ENCODE measurements at regions not wholly inside any gene's neighbourhood (a gene's known extent, or its start where the extent isn't known, plus 50 kb on each side); places are given as distances from the start of the nearest gene placed in this dataset.

DNA sequence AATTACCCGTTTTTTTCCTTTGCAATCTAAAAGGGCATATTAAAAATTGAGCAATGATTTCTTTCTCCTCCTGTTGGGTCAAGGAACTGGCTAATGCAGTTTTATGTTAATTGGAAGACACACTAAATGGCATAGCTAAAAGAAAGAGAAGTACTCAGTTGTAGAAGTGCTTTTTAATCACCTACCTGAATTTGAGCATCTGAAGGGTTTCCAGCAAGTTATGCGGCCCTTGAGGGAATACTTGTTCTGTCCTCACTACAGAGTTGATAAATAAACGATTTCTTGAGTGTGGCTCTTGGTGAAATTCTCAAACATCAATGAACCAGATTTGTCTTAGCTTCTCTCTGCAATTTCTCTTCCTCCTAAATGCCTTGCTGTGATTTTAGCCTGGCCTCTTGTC is 184.1 kb upstream of the RPH3A start:
- 75 to 82% methylated on average over 3 of the region's 3 CpGs for WGBS, 2 donors
- Histone ChIP-seq H3K27ac (no peak overlapping the region), H3K27me3 (no peaks in the 10 kb centered on the region), H3K36me3 (ENCODE audit: low read depth, missing control alignments) (no peaks in the 10 kb centered on the region), H3K4me3 (no peak overlapping the region), H3K4me1 (no peaks in the 10 kb centered on the region), H3K9me3 (no peaks in the 10 kb centered on the region)
- TF ChIP-seq, protein P1, sequence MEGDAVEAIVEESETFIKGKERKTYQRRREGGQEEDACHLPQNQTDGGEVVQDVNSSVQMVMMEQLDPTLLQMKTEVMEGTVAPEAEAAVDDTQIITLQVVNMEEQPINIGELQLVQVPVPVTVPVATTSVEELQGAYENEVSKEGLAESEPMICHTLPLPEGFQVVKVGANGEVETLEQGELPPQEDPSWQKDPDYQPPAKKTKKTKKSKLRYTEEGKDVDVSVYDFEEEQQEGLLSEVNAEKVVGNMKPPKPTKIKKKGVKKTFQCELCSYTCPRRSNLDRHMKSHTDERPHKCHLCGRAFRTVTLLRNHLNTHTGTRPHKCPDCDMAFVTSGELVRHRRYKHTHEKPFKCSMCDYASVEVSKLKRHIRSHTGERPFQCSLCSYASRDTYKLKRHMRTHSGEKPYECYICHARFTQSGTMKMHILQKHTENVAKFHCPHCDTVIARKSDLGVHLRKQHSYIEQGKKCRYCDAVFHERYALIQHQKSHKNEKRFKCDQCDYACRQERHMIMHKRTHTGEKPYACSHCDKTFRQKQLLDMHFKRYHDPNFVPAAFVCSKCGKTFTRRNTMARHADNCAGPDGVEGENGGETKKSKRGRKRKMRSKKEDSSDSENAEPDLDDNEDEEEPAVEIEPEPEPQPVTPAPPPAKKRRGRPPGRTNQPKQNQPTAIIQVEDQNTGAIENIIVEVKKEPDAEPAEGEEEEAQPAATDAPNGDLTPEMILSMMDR (IDR thresholded peaks at IDR 0.05), result no peak
- no peak for TF ChIP-seq POLR2A (IDR thresholded peaks at IDR 0.05)
- intact Hi-C loops (cut with DNase I; ENCODE audit: low total_unique reads), result no loop called here
- DNase-seq, result no peak

- intact Hi-C loops (cut with DNase I; ENCODE audit: low total_unique reads), result no loop called here
- no peaks in the 10 kb centered on the region for H3K9me3 ChIP-seq
- H3K4me1 ChIP-seq, result no peaks in the 10 kb centered on the region
- TF ChIP-seq POLR2A (IDR thresholded peaks at IDR 0.05), result no peak
- TF ChIP-seq, protein P1 (IDR thresholded peaks at IDR 0.05), result no peak
- no peak overlapping the region for H3K27ac ChIP-seq
- no peaks in the 10 kb centered on the region for H3K36me3 ChIP-seq (ENCODE audit: low read depth, missing control alignments)
- 72 to 84% methylated on average over 7 of the region's 7 CpGs for WGBS, 2 donors
- H3K27me3 ChIP-seq, result no peaks in the 10 kb centered on the region
- no peak overlapping the region for H3K4me3 ChIP-seq
- no peak for DNase-seq
Observed at GRCh38 chr12:112611908-112612307, 179.6 kb upstream of the RPH3A start.

DNA sequence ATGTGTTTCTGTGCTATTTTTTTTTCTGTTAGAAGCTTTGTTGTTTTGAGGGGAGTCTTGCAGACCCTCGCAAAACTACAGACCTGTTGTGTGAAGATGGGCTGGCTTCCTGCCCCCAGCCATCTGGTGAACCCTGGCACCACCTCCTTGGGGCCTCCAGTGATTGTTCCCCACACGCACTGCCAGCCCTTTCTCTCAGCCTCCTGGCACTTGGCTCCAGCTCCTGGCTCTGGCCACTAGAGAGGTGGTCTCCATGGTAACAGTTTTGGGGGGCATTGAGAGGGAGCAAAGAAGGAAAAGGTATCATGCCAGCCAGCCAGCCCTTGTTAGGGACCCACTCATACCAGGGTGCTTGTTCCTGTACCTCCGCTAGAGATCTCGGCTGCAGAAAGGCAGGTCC is 176.4 kb upstream of the RPH3A start:
- no peaks in the 10 kb centered on the region for H3K27me3 ChIP-seq
- 66 to 77% methylated on average over 4 of the region's 4 CpGs for whole genome bisulfite sequencing, 2 donors

DNA sequence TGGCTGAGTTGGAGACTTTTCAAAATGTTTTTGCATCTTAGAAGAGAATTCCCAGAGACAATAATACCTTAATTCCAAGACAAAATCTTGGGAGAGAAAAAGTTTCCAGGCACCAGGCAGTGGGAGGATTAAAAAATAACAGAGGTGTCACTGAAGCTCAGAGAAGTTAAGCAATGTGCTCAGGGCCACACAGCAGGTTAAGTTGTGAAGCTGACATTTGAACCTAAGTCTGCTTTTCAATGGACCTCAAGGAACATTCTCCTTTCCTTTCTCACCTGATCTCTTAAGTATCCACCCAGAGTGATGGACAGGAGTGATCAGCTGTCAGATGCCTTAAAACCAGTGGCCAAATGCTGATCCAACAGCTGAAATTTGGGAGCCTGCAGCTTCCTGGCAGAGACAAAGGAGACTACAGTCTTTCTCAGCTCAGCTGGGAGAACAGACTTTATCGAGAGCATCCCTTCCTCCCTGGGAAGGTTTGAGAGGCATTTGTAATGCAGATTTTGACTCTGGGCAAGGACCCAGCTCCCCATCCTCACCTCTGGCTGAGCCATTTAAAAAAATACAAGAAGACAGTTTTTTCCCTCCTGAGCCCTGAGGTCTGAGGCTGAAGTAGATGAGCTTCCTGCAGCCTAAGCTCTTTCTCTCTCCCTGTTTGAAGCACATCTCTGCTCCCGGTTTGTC is 174.9 kb upstream of the RPH3A start:
- TF ChIP-seq, protein P1 (IDR thresholded peaks at IDR 0.05), result no peak
- no peak for TF ChIP-seq POLR2A (IDR thresholded peaks at IDR 0.05)
- WGBS, 2 donors, result 15 to 29% methylated on average over 2 of the region's 2 CpGs
- Histone ChIP-seq H3K9me3 (no peaks in the 10 kb centered on the region), H3K4me3 (no peak overlapping the region), H3K27ac (no peak overlapping the region), H3K36me3 (ENCODE audit: low read depth, missing control alignments) (no peaks in the 10 kb centered on the region), H3K4me1 (no peaks in the 10 kb centered on the region), H3K27me3 (no peaks in the 10 kb centered on the region)
- intact Hi-C loops (cut with DNase I; ENCODE audit: low total_unique reads), result no loop called here
- DNase-seq, result no peak

More for the DNA sequence above, 176.4 kb upstream of the RPH3A start:
- no peak for DNase-seq
- Histone ChIP-seq H3K4me3 (no peak overlapping the region), H3K36me3 (ENCODE audit: low read depth, missing control alignments) (no peaks in the 10 kb centered on the region), H3K9me3 (no peaks in the 10 kb centered on the region), H3K27ac (no peak overlapping the region), H3K4me1 (no peaks in the 10 kb centered on the region)
- intact Hi-C loops (cut with DNase I; ENCODE audit: low total_unique reads), result no loop called here
- TF ChIP-seq, protein P1 (IDR thresholded peaks at IDR 0.05), result no peak
- no peak for TF ChIP-seq POLR2A (IDR thresholded peaks at IDR 0.05)

DNA sequence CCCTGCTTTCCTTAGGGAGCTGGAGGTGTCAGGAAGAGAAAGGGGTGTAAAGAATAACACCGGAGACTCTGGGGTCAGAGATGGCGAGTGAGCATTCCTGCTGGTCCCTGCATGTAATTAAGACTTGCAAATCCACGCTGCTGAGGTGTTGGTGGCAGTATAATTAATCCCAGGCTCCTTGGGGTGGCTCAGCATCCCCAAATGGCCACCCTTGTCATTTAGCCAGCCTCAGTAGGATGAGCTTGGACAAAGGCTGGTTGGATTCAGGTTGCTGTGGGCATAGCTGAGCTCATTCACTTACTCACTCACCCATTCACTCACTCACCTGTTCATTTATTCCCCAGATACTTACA is 174.4 kb upstream of the RPH3A start:
- DNase-seq, result no peak
- intact Hi-C loops (cut with DNase I; ENCODE audit: low total_unique reads), result no loop called here
- Histone ChIP-seq H3K4me1 (no peaks in the 10 kb centered on the region), H3K36me3 (ENCODE audit: low read depth, missing control alignments) (no peaks in the 10 kb centered on the region), H3K27me3 (no peaks in the 10 kb centered on the region), H3K27ac (no peak overlapping the region), H3K4me3 (no peak overlapping the region), H3K9me3 (no peaks in the 10 kb centered on the region)
- 38% methylated on average over 3 of the region's 3 CpGs for WGBS, 2 donors
- TF ChIP-seq, protein P1 (IDR thresholded peaks at IDR 0.05), result no peak
